MM.1S (cell line): ENCODE measurements at regions not wholly inside any gene's neighbourhood (a gene's known extent, or its start where the extent isn't known, plus 50 kb on each side); places are given as distances from the start of the nearest gene placed in this dataset.

Experiments used
- DNase-seq: peaks from one replicate; pipeline ENCODE4 v3.0.0-alpha.2; 2015
- H2AFZ ChIP-seq: fragments of 300-600 bp; sonication (generic); 2 replicates; pipeline ENCODE4 v1.6.0; 2016; ENCODE audit warnings: antibody characterized with exemption, low read length
- H3F3A ChIP-seq: fragments of 300-600 bp; sonication (generic); 2 replicates; pipeline ENCODE4 v1.6.1; 2016; ENCODE audit warnings: mild to moderate bottlenecking, antibody characterized with exemption, low read length, moderate library complexity, mixed read lengths; ENCODE audit not compliant: insufficient read depth
- H3K27ac ChIP-seq: fragments of 300-600 bp; sonication (generic); 2 replicates; pipeline ENCODE4 v1.5.1; 2016; ENCODE audit warnings: mild to moderate bottlenecking, low read length
- H3K27me3 ChIP-seq: fragments of 300-600 bp; sonication (generic); replicated peaks from 2 replicates; pipeline ENCODE4 v1.6.0; 2016; ENCODE audit warnings: low read length; ENCODE audit not compliant: insufficient read depth
- H3K36me3 ChIP-seq: fragments of 300-600 bp; sonication (generic); replicated peaks from 2 replicates; pipeline ENCODE4 v1.6.1; 2016; ENCODE audit warnings: mild to moderate bottlenecking, low read length, mixed read lengths; ENCODE audit not compliant: insufficient read depth
- H3K4me1 ChIP-seq: fragments of 300-600 bp; sonication (generic); 2 replicates; pipeline ENCODE4 v1.6.1; 2016; ENCODE audit warnings: low read length, mixed read lengths
- H3K4me2 ChIP-seq: fragments of 300-600 bp; sonication (generic); 2 replicates; pipeline ENCODE4 v1.6.0; 2016; ENCODE audit warnings: low read depth, low read length
- H3K4me3 ChIP-seq: fragments of 300-600 bp; sonication (generic); 2 replicates; pipeline ENCODE4 v1.5.1; 2016; ENCODE audit warnings: low read length, mixed read lengths
- H3K79me2 ChIP-seq: fragments of 300-600 bp; sonication (generic); 2 replicates; pipeline ENCODE4 v1.6.1; 2016; ENCODE audit warnings: mixed run types, low read length, mixed read lengths
- H3K9ac ChIP-seq: fragments of 300-600 bp; sonication (generic); 2 replicates; pipeline ENCODE4 v1.6.1; 2016; ENCODE audit warnings: low read length, mixed read lengths
- H3K9me2 ChIP-seq: fragments of 300-600 bp; sonication (generic); replicated peaks from 2 replicates; pipeline ENCODE4 v1.6.1; 2016; ENCODE audit warnings: mild to moderate bottlenecking, low read length, mixed read lengths; ENCODE audit not compliant: insufficient read depth
- H3K9me3 ChIP-seq: fragments of 300-600 bp; sonication (generic); replicated peaks from 2 replicates; pipeline ENCODE4 v1.6.1; 2016; ENCODE audit warnings: mild to moderate bottlenecking, low read length, mixed read lengths; ENCODE audit not compliant: insufficient read depth
- H4K20me1 ChIP-seq: fragments of 300-600 bp; sonication (generic); 2 replicates; pipeline ENCODE4 v1.6.1; 2016; ENCODE audit warnings: mild to moderate bottlenecking, low read length, moderate library complexity, mixed read lengths; ENCODE audit not compliant: insufficient read depth
- CTCF ChIP-seq: fragments of 300-600 bp; sonication (generic); IDR thresholded peaks from 2 replicates; pipeline ENCODE4 v1.5.1; 2016; ENCODE audit warnings: antibody characterized with exemption, low read length, mixed read lengths
- EZH2 ChIP-seq: fragments of 300-600 bp; sonication (generic); optimal IDR thresholded peaks from 2 replicates; pipeline ENCODE3; 2017; ENCODE audit warnings: low read depth, mild to moderate bottlenecking, antibody characterized with exemption, low read length, mixed read lengths
- EZH2phosphoT487 ChIP-seq: fragments of 300-600 bp; sonication (generic); IDR thresholded peaks from 2 replicates; pipeline ENCODE4 v1.6.1; 2018; ENCODE audit warnings: antibody characterized with exemption, low read length

GRCh38 chrX:34072906-34073305, 59.2 kb downstream of the FAM47A start:
- H3K36me3 ChIP-seq: no peaks in the 10 kb centered on the region
- no peaks in the 10 kb centered on the region for H4K20me1 ChIP-seq
- H3K9me3 ChIP-seq: no peaks in the 10 kb centered on the region
- no peaks in the 10 kb centered on the region for H3K9me2 ChIP-seq
- H3K27ac ChIP-seq: no peak overlapping the region
- no peak overlapping the region for H3K9ac ChIP-seq
- H3K27me3 ChIP-seq: no peaks in the 10 kb centered on the region
- TF ChIP-seq EZH2phosphoT487 (no peak), CTCF (no peak), EZH2 (no peak)
- peak overlapping the region; percentile 27; the same call in 1 of the 2 replicates for H3K4me2 ChIP-seq
- no peaks in the 10 kb centered on the region for H3F3A ChIP-seq
- H3K79me2 ChIP-seq: no peaks in the 10 kb centered on the region
- H3K4me3 ChIP-seq: no peak overlapping the region
- no peak for DNase-seq
- no peak overlapping the region for H2AFZ ChIP-seq
- no peaks in the 10 kb centered on the region for H3K4me1 ChIP-seq

GRCh38 chrX:34063616-34064015, 68.5 kb downstream of the FAM47A start:
- Histone ChIP-seq H3K4me2 (no peak overlapping the region), H3K4me3 (no peak overlapping the region), H3F3A (no peaks in the 10 kb centered on the region), H4K20me1 (no peaks in the 10 kb centered on the region), H3K9me3 (no peaks in the 10 kb centered on the region), H2AFZ (no peak overlapping the region), H3K27me3 (no peaks in the 10 kb centered on the region), H3K9me2 (no peaks in the 10 kb centered on the region), H3K79me2 (no peaks in the 10 kb centered on the region), H3K27ac (no peak overlapping the region), H3K4me1 (no peaks in the 10 kb centered on the region), H3K36me3 (no peaks in the 10 kb centered on the region), H3K9ac (no peak overlapping the region)
- DNase-seq: no peak
- TF ChIP-seq EZH2 (no peak), EZH2phosphoT487 (no peak), CTCF (no peak)

GRCh38 chrX:34058005-34058404, 74.1 kb downstream of the FAM47A start:
- Histone ChIP-seq H3K9me3 (no peaks in the 10 kb centered on the region), H3K27me3 (no peaks in the 10 kb centered on the region), H2AFZ (no peak overlapping the region)

More at GRCh38 chrX:34058005-34058404, 74.1 kb downstream of the FAM47A start:
- H4K20me1 ChIP-seq: no peaks in the 10 kb centered on the region
- H3K4me3 ChIP-seq: no peak overlapping the region
- TF ChIP-seq EZH2phosphoT487 (no peak), CTCF (no peak), EZH2 (no peak)
- no peak overlapping the region for H3K27ac ChIP-seq
- no peak for DNase-seq
- no peaks in the 10 kb centered on the region for H3K9me2 ChIP-seq
- H3K79me2 ChIP-seq: no peaks in the 10 kb centered on the region
- no peaks in the 10 kb centered on the region for H3K4me1 ChIP-seq
- H3K36me3 ChIP-seq: no peaks in the 10 kb centered on the region
- H3F3A ChIP-seq: no peaks in the 10 kb centered on the region
- no peak overlapping the region for H3K9ac ChIP-seq
- no peak overlapping the region for H3K4me2 ChIP-seq
